Ishikawa (cell line): ENCODE measurements at regions not wholly inside any gene's neighbourhood (a gene's known extent, or its start where the extent isn't known, plus 50 kb on each side); places are given as distances from the start of the nearest gene placed in this dataset.

Experiments used
- EP300 ChIP-seq: IDR thresholded peaks from 2 replicates; pipeline ENCODE4 v1.6.1; 2012; ENCODE audit warnings: borderline replicate concordance
- MAX ChIP-seq: IDR thresholded peaks from 2 replicates; pipeline ENCODE4 v1.6.1; 2012
- RAD21 ChIP-seq: IDR thresholded peaks from 2 replicates; pipeline ENCODE4 v1.6.1; 2012; ENCODE audit warnings: low read depth
- ZBTB7A ChIP-seq: IDR thresholded peaks from 2 replicates; pipeline ENCODE4 v1.6.1; 2012; ENCODE audit warnings: low read depth

GRCh38 chr2:44086629-44087028, 82.0 kb upstream of the PPM1B start:
- TF ChIP-seq EP300 (no peak), MAX (no peak), ZBTB7A (no peak), RAD21 (no peak)
